MCF 10A (cell line): ENCODE measurements at regions not wholly inside any gene's neighbourhood (a gene's known extent, or its start where the extent isn't known, plus 50 kb on each side); places are given as distances from the start of the nearest gene placed in this dataset.

ENCODE experiments used
- BruUV-seq: library from RNA; stranded (reverse); fragments of 400-500 nt; replicated peaks from 2 replicates; lab custom pipeline; 2021; lab: Mats Ljungman, UMichigan
- CTCF ChIA-PET: fragments of 300-600 bp; sonication (Branson Sonifier 250); formaldehyde crosslinking; extraction: SDS; loops from one replicate; lab custom pipeline; 2021; ENCODE audit warnings: antibody characterized with exemption, inconsistent platforms; lab: Yijun Ruan, JAX
- POLR2A ChIA-PET: fragments of 300-600, 350-650 bp; sonication (Branson Sonifier 250); formaldehyde crosslinking; extraction: SDS; loops from one replicate; lab custom pipeline; 2020; ENCODE audit warnings: antibody characterized with exemption, inconsistent platforms; lab: Yijun Ruan, JAX
- DNase-seq: peaks from one replicate; pipeline ENCODE4 v3.0.0-alpha.2; 2018; ENCODE audit not compliant: unreplicated experiment
- H3K27ac Mint-ChIP-seq: one replicate; pipeline ENCODE4 v1.8.0; 2022; ENCODE audit warnings: mild to moderate bottlenecking, low read depth, mixed read lengths; ENCODE audit not compliant: unreplicated experiment
- H3K27me3 Mint-ChIP-seq: one replicate; pipeline ENCODE4 v1.8.0; 2022; ENCODE audit warnings: mixed read lengths; ENCODE audit not compliant: insufficient read depth, unreplicated experiment
- H3K36me3 Mint-ChIP-seq: one replicate; pipeline ENCODE4 v1.8.0; 2022; ENCODE audit warnings: mild to moderate bottlenecking, moderate library complexity, mixed read lengths; ENCODE audit not compliant: insufficient read depth, unreplicated experiment
- H3K4me1 Mint-ChIP-seq: one replicate; pipeline ENCODE4 v1.8.0; 2022; ENCODE audit warnings: mixed read lengths; ENCODE audit not compliant: insufficient read depth, unreplicated experiment
- H3K4me3 Mint-ChIP-seq: one replicate; pipeline ENCODE4 v1.8.0; 2022; ENCODE audit warnings: mild to moderate bottlenecking, moderate library complexity, mixed read lengths; ENCODE audit not compliant: unreplicated experiment
- H3K9me3 Mint-ChIP-seq: one replicate; pipeline ENCODE4 v1.8.0; 2022; ENCODE audit warnings: mixed read lengths; ENCODE audit not compliant: unreplicated experiment
- CTCF ChIP-seq: fragments of 200-600 bp; IDR thresholded peaks from one replicate; pipeline ENCODE4 v1.8.0; 2022; ENCODE audit warnings: antibody characterized with exemption, mild to moderate bottlenecking; ENCODE audit not compliant: unreplicated experiment
- intact Hi-C: fragments of 100-400 bp; cut with micrococcal nuclease; formaldehyde crosslinking; loops from 2 replicates; pipeline ENCODE4 v1.14.1; 2022

GRCh38 chr3:65284961-65285360 is 597.2 kb upstream of the ADAMTS9 start:
- Mint-ChIP-seq H3K27me3 (no peaks in the 10 kb centered on the region), H3K4me3 (no peak overlapping the region), H3K36me3 (no peaks in the 10 kb centered on the region), H3K4me1 (no peaks in the 10 kb centered on the region), H3K9me3 (no peaks in the 10 kb centered on the region), H3K27ac (no peak overlapping the region)
- intact Hi-C loops, result no loop called here
- no peak for TF ChIP-seq CTCF
- BruUV-seq, result no TSS peak
- CTCF ChIA-PET, result interaction anchor here (0.5 to 1.1 kb wide), 3 partner anchors 49 to 466 kb away, joined by 3 to 6 read pairs (median 3); no protein-coding TSS in a partner anchor
- no peak for DNase-seq
- POLR2A ChIA-PET, result no interaction called here

GRCh38 chr3:65284546-65284945 is 596.7 kb upstream of the ADAMTS9 start:
- no peak for DNase-seq
- Mint-ChIP-seq H3K27me3 (no peaks in the 10 kb centered on the region), H3K4me3 (no peak overlapping the region), H3K36me3 (no peaks in the 10 kb centered on the region), H3K9me3 (no peaks in the 10 kb centered on the region), H3K4me1 (no peaks in the 10 kb centered on the region), H3K27ac (no peak overlapping the region)
- ChIA-PET POLR2A (no interaction called here), CTCF (interaction anchor here (1.0 kb wide), 1 partner anchor 49 kb away, joined by 6 read pairs; no protein-coding TSS in a partner anchor)
- TF ChIP-seq CTCF, result no peak
- intact Hi-C loops, result no loop called here
- BruUV-seq, result no TSS peak

GRCh38 chr3:65279225-65279782 is 591.5 kb upstream of the ADAMTS9 start:
- H3K4me1 Mint-ChIP-seq, result no peaks in the 10 kb centered on the region
- no peak for TF ChIP-seq CTCF
- DNase-seq, result no peak
- no peak overlapping the region for H3K4me3 Mint-ChIP-seq
- no peaks in the 10 kb centered on the region for H3K36me3 Mint-ChIP-seq
- CTCF ChIA-PET, result no interaction called here
- peaks cover 26% of the 10 kb centered on the region for H3K27me3 Mint-ChIP-seq
- H3K9me3 Mint-ChIP-seq, result no peaks in the 10 kb centered on the region
- no peak overlapping the region for H3K27ac Mint-ChIP-seq
- POLR2A ChIA-PET, result interaction anchor here (0.6 kb wide), 1 partner anchor 319 kb away, joined by 3 read pairs; no protein-coding TSS in a partner anchor
- no TSS peak for BruUV-seq
- intact Hi-C loops, result no loop called here

- POLR2A ChIA-PET, result no interaction called here
- H3K4me1 Mint-ChIP-seq, result no peaks in the 10 kb centered on the region
- BruUV-seq, result no TSS peak
- H3K27ac Mint-ChIP-seq, result no peak overlapping the region
- no peak overlapping the region for H3K4me3 Mint-ChIP-seq
- no peaks in the 10 kb centered on the region for H3K36me3 Mint-ChIP-seq
- DNase-seq, result no peak
- no peaks in the 10 kb centered on the region for H3K9me3 Mint-ChIP-seq
- intact Hi-C loops, result no loop called here
- TF ChIP-seq CTCF, result no peak
- peaks cover 26% of the 10 kb centered on the region for H3K27me3 Mint-ChIP-seq
- CTCF ChIA-PET, result interaction anchor here (0.9 kb wide), 1 partner anchor 553 kb away, joined by 3 read pairs; no protein-coding TSS in a partner anchor
Measured at GRCh38 chr3:65277798-65278197, 590.0 kb upstream of the ADAMTS9 start.
